ENCODE measurements at regions not wholly inside any gene's neighbourhood (a gene's known extent, or its start where the extent isn't known, plus 50 kb on each side); places are given as distances from the start of the nearest gene placed in this dataset.

GRCh38 chr15:88321271-88321670, 64.7 kb upstream of the NTRK3 start:
- H3K27me3 Mint-ChIP-seq (ENCODE audit: low read depth): peaks cover 2% of the 10 kb centered on the region; the same call in 1 of the 2 replicates
- no peak for DNase-seq (ENCODE audit: low spot score)
- ChIA-PET CTCF (interaction anchor here (1.3 to 2.2 kb wide), 2 partner anchors 10 to 114 kb away, joined by 3 to 10 read pairs; no protein-coding TSS in a partner anchor), POLR2A (no interaction called here)
- H3K27ac Mint-ChIP-seq: no peak overlapping the region
- peaks cover 1% of the 10 kb centered on the region; the same call in 1 of the 2 replicates for H3K9me3 Mint-ChIP-seq
- no peak for ATAC-seq
- H3K36me3 Mint-ChIP-seq: no peaks in the 10 kb centered on the region
- no peak overlapping the region for H3K4me3 Mint-ChIP-seq
- peaks cover 3% of the 10 kb centered on the region; the same call in 1 of the 2 replicates for H3K4me1 Mint-ChIP-seq
- no peak for TF ChIP-seq EMX1 (CRISPR knock-in tag; IDR thresholded peaks at IDR 0.05)
- TF ChIP-seq OVOL2 (CRISPR knock-in tag; IDR thresholded peaks at IDR 0.05; ENCODE audit: borderline replicate concordance): no peak
- no peak for TF ChIP-seq CDX4 (CRISPR knock-in tag; IDR thresholded peaks at IDR 0.05; ENCODE audit: borderline replicate concordance)
- TF ChIP-seq ERG (CRISPR knock-in tag; IDR thresholded peaks at IDR 0.05): no peak
- no peak for TF ChIP-seq ESRRA (CRISPR knock-in tag; IDR thresholded peaks at IDR 0.05; ENCODE audit: borderline replicate concordance)
- no peak for TF ChIP-seq FOXP4 (CRISPR knock-in tag; IDR thresholded peaks at IDR 0.05)
- TF ChIP-seq MYBL2 (CRISPR knock-in tag; IDR thresholded peaks at IDR 0.05): no peak
- no peak for TF ChIP-seq ZNF138 (CRISPR knock-in tag; conservative IDR thresholded peaks at IDR 0.05)
- TF ChIP-seq ZNF396 (CRISPR knock-in tag; IDR thresholded peaks at IDR 0.05; ENCODE audit: borderline replicate concordance): no peak
- TF ChIP-seq ZNF317 (CRISPR knock-in tag; IDR thresholded peaks at IDR 0.05; ENCODE audit: borderline replicate concordance, low read depth): no peak
- TF ChIP-seq ZBTB21 (CRISPR knock-in tag; IDR thresholded peaks at IDR 0.05; ENCODE audit: borderline replicate concordance): no peak
- TF ChIP-seq CREB1 (CRISPR knock-in tag; IDR thresholded peaks at IDR 0.05): no peak
- no peak for TF ChIP-seq TCF7 (CRISPR knock-in tag; IDR thresholded peaks at IDR 0.05; ENCODE audit: low read depth)
- no peak for TF ChIP-seq ATF2 (CRISPR knock-in tag; IDR thresholded peaks at IDR 0.05; ENCODE audit: borderline replicate concordance, low read depth)
- no peak for TF ChIP-seq NFATC4 (CRISPR knock-in tag; IDR thresholded peaks at IDR 0.05)
- no peak for TF ChIP-seq ZNF512 (CRISPR knock-in tag; IDR thresholded peaks at IDR 0.05; ENCODE audit: borderline replicate concordance)
- no peak for TF ChIP-seq IRF2 (CRISPR knock-in tag; IDR thresholded peaks at IDR 0.05; ENCODE audit: borderline replicate concordance, low read depth)
- no peak for TF ChIP-seq JAZF1 (CRISPR knock-in tag; IDR thresholded peaks at IDR 0.05)
- TF ChIP-seq AFF4 (CRISPR knock-in tag; IDR thresholded peaks at IDR 0.05; ENCODE audit: borderline replicate concordance): no peak
- no peak for TF ChIP-seq TEAD1 (CRISPR knock-in tag; IDR thresholded peaks at IDR 0.05)

Data from WTC11 (cell line).